GM23248 (cell line): ENCODE measurements at regions not wholly inside any gene's neighbourhood (a gene's known extent, or its start where the extent isn't known, plus 50 kb on each side); places are given as distances from the start of the nearest gene placed in this dataset.

Source experiments
- EZH2 ChIP-seq: fragments of 200-600 bp; sonication (generic); IDR thresholded peaks from 2 replicates; pipeline ENCODE4 v1.6.1; 2018; ENCODE audit warnings: antibody characterized with exemption, mild to moderate bottlenecking; ENCODE audit not compliant: insufficient read depth, poor library complexity, severe bottlenecking
- EZH2phosphoT487 ChIP-seq: fragments of 200-600 bp; sonication (generic); IDR thresholded peaks from 2 replicates; pipeline ENCODE4 v1.6.1; 2018; ENCODE audit warnings: antibody characterized with exemption, moderate library complexity, mild to moderate bottlenecking, low read depth; ENCODE audit not compliant: insufficient read depth

DNA sequence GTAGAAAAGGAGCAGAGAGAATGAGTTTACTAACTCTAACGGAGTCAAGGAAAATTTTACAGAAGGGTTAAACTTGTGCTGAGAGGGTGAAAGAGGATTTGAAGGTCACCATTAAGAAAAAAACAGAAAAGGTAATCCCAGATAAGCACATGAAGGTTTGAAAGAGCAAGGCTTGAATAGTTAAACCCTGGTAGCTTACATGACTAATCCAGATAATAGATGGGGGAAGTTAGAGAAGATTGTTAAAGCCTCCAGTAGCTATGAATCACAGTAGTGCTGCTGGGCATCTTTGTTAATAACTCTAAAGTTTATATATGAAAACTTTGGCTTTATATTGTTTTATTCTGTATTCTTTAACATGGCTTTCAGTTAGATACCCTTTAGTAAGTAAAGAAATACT is 354.5 kb upstream of the FTMT start:
- TF ChIP-seq EZH2 (no peak), EZH2phosphoT487 (no peak)
